ENCODE measurements at regions not wholly inside any gene's neighbourhood (a gene's known extent, or its start where the extent isn't known, plus 50 kb on each side); places are given as distances from the start of the nearest gene placed in this dataset.

DNA sequence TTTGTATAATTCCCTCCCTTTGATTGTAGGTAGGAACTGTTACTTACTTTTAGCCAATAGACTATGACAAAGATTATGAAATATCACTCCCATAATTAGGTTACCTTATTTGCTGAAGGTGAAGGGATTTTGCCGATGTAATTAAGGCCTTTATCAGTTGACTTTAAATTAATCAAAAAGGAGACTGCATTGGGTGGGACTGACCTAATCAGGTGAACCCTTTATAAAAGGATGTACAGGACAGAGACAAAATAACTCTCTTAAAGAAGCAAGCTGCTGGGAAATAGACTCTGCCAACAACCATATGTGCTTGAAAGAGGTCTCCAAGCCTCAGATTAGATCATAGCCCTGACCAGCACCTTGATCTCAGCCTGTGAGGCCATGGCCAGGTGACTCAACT is 167.6 kb downstream of the SOX3 start:
- ChIA-PET POLR2A (no interaction called here), CTCF (no interaction called here), RAD21 (ENCODE audit: low non-redundant PET in 1 of 2, low total read pairs in 2 of 2, uncharacterized antibody in 2 of 2, unreplicated experiment in 2 of 2) (no interaction called here)
- no peaks in the 10 kb centered on the region for H3K79me2 ChIP-seq (ENCODE audit: insufficient read depth, low read length)
- BruUV-seq (replicated peaks), result no TSS peak
- ATAC-seq, result no peak
- no peak overlapping the region for H3K9ac ChIP-seq (ENCODE audit: low read length)
- no peak for TF ChIP-seq ZNF274 (IDR thresholded peaks at IDR 0.05; ENCODE audit: low read depth, low read length)
- TF ChIP-seq EZH2 (IDR thresholded peaks at IDR 0.05), result no peak
- TF ChIP-seq POLR2AphosphoS5 (IDR thresholded peaks at IDR 0.05; ENCODE audit: low read depth, low read length), result no peak
- TF ChIP-seq, protein P1, sequence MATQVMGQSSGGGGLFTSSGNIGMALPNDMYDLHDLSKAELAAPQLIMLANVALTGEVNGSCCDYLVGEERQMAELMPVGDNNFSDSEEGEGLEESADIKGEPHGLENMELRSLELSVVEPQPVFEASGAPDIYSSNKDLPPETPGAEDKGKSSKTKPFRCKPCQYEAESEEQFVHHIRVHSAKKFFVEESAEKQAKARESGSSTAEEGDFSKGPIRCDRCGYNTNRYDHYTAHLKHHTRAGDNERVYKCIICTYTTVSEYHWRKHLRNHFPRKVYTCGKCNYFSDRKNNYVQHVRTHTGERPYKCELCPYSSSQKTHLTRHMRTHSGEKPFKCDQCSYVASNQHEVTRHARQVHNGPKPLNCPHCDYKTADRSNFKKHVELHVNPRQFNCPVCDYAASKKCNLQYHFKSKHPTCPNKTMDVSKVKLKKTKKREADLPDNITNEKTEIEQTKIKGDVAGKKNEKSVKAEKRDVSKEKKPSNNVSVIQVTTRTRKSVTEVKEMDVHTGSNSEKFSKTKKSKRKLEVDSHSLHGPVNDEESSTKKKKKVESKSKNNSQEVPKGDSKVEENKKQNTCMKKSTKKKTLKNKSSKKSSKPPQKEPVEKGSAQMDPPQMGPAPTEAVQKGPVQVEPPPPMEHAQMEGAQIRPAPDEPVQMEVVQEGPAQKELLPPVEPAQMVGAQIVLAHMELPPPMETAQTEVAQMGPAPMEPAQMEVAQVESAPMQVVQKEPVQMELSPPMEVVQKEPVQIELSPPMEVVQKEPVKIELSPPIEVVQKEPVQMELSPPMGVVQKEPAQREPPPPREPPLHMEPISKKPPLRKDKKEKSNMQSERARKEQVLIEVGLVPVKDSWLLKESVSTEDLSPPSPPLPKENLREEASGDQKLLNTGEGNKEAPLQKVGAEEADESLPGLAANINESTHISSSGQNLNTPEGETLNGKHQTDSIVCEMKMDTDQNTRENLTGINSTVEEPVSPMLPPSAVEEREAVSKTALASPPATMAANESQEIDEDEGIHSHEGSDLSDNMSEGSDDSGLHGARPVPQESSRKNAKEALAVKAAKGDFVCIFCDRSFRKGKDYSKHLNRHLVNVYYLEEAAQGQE (IDR thresholded peaks at IDR 0.05; ENCODE audit: low read depth), result no peak
- TF ChIP-seq CEBPB (IDR thresholded peaks at IDR 0.05; ENCODE audit: low read depth), result no peak
- TF ChIP-seq EGR1 (IDR thresholded peaks at IDR 0.05; ENCODE audit: low read depth), result no peak
- TF ChIP-seq TCF7L2 (IDR thresholded peaks at IDR 0.05; ENCODE audit: borderline replicate concordance, extremely low read depth, insufficient read depth, insufficient read length), result no peak
- no peak for TF ChIP-seq CTCF (IDR thresholded peaks at IDR 0.05 in 2 of 3, conservative IDR thresholded peaks at IDR 0.05 in 1 of 3; ENCODE audit: borderline replicate concordance in 1 of 3, insufficient read depth in 1 of 3, low read depth in 2 of 3, low read length in 2 of 3)
- TF ChIP-seq ELF1 (IDR thresholded peaks at IDR 0.05; ENCODE audit: borderline replicate concordance, low read depth), result no peak
- no peak for TF ChIP-seq EZH2phosphoT487 (IDR thresholded peaks at IDR 0.05; ENCODE audit: borderline replicate concordance)
- no peak for TF ChIP-seq MAX (IDR thresholded peaks at IDR 0.05)
- no peak for TF ChIP-seq YY1 (IDR thresholded peaks at IDR 0.05; ENCODE audit: extremely low read depth, insufficient replicate concordance, low read depth, low read length)
- no peak for TF ChIP-seq CBX3 (IDR thresholded peaks at IDR 0.05; ENCODE audit: low read depth)
- TF ChIP-seq FOSL1 (IDR thresholded peaks at IDR 0.05; ENCODE audit: low read depth), result no peak
- no peak for TF ChIP-seq SRF (IDR thresholded peaks at IDR 0.05; ENCODE audit: low read depth)
- TF ChIP-seq, protein P2, sequence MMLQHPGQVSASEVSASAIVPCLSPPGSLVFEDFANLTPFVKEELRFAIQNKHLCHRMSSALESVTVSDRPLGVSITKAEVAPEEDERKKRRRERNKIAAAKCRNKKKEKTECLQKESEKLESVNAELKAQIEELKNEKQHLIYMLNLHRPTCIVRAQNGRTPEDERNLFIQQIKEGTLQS (IDR thresholded peaks at IDR 0.05), result no peak
- H3K9me2 ChIP-seq (ENCODE audit: insufficient read depth), result no peaks in the 10 kb centered on the region
- no peaks in the 10 kb centered on the region for H4K20me1 ChIP-seq (ENCODE audit: insufficient read depth)
- H3K27me3 ChIP-seq (ENCODE audit: insufficient read depth, low read length), result no peaks in the 10 kb centered on the region
- H3K4me3 ChIP-seq (replicated peaks in 1 of 2; ENCODE audit: low read depth in 1 of 2, low read length in 2 of 2), result no peak overlapping the region
- no peaks in the 10 kb centered on the region for H3K36me3 ChIP-seq (ENCODE audit: control insufficient read depth in 1 of 2, insufficient read depth in 2 of 2, low read length in 2 of 2)
- H2AFZ ChIP-seq (ENCODE audit: low read depth, low read length, poor library complexity, severe bottlenecking), result no peak overlapping the region
- DNase-seq (ENCODE audit: low read depth, low spot score), result no peak
- H3K9me3 ChIP-seq (ENCODE audit: control insufficient read depth in 1 of 2, insufficient read depth in 1 of 2, low read depth in 1 of 2, low read length in 2 of 2), result no peaks in the 10 kb centered on the region
- H3K27ac ChIP-seq (ENCODE audit: low read depth, low read length), result no peak overlapping the region
- no peaks in the 10 kb centered on the region for H3K4me1 ChIP-seq (ENCODE audit: control insufficient read depth in 1 of 2, insufficient read depth in 2 of 2, low read length in 2 of 2)
- intact Hi-C loops (cut with micrococcal nuclease), result no loop called here
- H3K4me2 ChIP-seq (ENCODE audit: low read length), result no peak overlapping the region

Data from HCT116 (cell line).